GM18498 (cell line): ENCODE measurements at regions not wholly inside any gene's neighbourhood (a gene's known extent, or its start where the extent isn't known, plus 50 kb on each side); places are given as distances from the start of the nearest gene placed in this dataset.
"Not testable (repeated sequence)": the region's sequence is repeated elsewhere in the genome, so short reads cannot be mapped to it uniquely, and the experiment has no call there.

Experiments used
- ATAC-seq: cut with Tn5 transposase; IDR thresholded peaks from one replicate; pipeline ENCODE4 v1.9.1; 2021; ENCODE audit warnings: mild to moderate bottlenecking, moderate library complexity; ENCODE audit not compliant: unreplicated experiment

DNA sequence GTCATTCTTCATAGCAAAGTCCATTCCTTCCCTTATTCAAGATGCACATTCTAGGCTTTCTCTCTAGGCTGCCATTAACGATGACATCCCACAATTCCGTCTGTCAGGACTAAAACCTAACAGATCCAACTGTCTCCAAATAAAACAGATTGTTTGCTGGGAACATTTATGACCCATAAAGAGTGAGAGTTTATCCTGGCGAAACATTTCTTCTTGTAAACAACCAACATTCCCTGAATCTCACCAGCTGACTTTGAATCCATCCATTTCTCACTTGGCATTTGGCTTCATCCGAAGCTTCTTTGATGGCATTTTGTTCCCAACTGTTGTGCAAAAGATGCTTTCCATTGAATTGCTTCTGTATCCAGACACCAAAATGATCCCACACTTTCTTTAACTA is 93.1 kb downstream of the OLIG3 start:
- ATAC-seq, result no peak

GRCh38 chr6:137399881-137400443 is 94.2 kb downstream of the OLIG3 start:
- ATAC-seq, result no peak

GRCh38 chr6:137395316-137395715 is 98.9 kb downstream of the OLIG3 start:
- ATAC-seq, result no peak

- no peak for ATAC-seq
Observed at GRCh38 chr6:137391061-137391814, 103.0 kb downstream of the OLIG3 start.

DNA sequence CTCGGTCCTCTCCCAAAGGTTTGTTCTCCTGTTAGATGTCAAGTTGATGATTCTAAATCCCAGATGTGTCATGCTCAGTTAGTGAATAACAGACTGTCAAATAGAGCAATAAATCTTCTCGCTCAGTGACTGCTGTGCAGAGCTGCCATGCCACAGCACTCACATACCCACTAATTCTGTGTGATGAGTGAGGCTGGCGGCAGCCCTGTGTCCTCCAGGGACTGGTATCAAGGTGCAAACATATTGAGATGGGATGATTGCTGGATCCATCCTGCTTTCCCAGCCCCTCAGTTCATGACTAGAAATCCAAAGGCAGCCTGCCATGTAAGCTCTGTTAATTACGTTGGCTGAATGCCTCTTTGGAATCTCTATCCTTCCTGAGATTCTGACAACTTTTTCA is 103.9 kb downstream of the OLIG3 start:
- no peak for ATAC-seq

GRCh38 chr6:137389150-137389704 is 105.0 kb downstream of the OLIG3 start:
- ATAC-seq, result peak; percentile 82

DNA sequence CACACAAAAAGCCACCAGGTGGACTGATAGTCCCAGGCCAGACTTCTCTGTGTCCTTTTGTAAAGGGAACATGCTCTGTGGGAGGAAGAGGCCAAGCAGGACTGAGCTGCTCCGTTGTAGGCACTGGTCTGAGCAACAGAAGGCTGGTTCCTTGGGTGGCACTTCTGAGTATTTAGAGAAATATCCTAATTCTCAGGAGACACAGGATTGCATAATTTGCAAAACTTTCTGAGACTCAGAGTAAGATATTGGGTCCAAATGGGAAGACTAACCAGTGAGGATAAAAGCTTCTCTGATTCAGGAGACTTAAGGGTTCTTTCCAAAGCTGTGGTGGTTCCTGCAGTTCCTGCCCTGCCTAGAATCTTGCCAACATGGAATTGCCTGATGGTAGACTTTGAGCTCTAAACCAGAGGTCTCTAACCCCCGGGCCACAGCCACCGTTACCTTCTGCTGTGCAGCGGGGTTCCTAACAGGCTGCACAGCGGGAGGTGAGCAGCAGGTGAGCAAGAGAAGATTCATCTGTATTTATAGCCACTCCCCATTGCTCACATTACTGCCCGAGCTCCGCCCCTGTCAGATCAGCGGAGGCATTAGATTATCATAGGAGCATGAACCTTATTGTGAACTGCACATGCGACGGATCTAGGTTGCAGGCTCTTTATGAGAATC is 107.0 kb downstream of the OLIG3 start:
- ATAC-seq, result no peak

GRCh38 chr6:137383287-137383686 is 110.9 kb downstream of the OLIG3 start:
- not testable (repeated sequence) for ATAC-seq

DNA sequence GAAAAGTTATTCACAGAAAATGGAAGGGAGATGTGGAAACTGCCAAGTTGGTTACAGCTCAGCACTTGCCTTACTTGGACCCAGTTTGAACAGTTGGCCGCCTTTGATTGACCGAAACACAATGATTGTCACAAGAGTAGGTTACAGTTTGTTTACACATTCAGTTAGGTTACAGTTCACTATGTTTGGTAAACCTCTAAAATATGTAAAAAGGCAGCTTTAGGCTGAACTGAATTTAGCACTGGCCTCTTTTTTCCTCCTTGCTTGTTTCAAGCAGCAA is 116.2 kb downstream of the OLIG3 start:
- no peak for ATAC-seq

- ATAC-seq, result no peak
Observed at GRCh38 chr6:137373296-137373695, 120.9 kb downstream of the OLIG3 start.

GRCh38 chr6:137372532-137372931 is 121.7 kb downstream of the OLIG3 start:
- ATAC-seq, result no peak

DNA sequence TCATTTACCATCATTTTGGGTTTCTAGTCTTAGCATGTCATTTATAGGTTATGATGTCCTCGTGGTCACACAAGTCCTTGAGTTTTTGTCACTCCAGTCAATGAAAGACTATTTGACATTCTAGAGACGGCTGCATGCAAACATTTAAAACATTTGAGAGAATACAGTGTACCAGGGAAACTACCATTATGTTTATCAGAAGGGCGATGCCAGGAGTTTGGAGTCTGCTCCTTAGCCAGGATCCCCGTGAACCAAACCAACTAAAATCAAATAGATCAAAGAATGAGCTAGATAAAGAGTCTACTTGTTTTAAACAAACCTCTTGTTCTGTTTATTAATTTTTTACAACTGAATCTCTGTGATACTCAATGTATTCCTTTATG is 122.6 kb downstream of the OLIG3 start:
- no peak for ATAC-seq

GRCh38 chr6:137370871-137371633 is 123.1 kb downstream of the OLIG3 start:
- peak; percentile 89 for ATAC-seq

- ATAC-seq, result no peak
Observed at GRCh38 chr6:137369136-137369535, 125.1 kb downstream of the OLIG3 start.

- no peak for ATAC-seq
Observed at GRCh38 chr6:137365707-137366437, 128.3 kb downstream of the OLIG3 start.

GRCh38 chr6:137363805-137364138 is 130.4 kb downstream of the OLIG3 start:
- ATAC-seq, result no peak

DNA sequence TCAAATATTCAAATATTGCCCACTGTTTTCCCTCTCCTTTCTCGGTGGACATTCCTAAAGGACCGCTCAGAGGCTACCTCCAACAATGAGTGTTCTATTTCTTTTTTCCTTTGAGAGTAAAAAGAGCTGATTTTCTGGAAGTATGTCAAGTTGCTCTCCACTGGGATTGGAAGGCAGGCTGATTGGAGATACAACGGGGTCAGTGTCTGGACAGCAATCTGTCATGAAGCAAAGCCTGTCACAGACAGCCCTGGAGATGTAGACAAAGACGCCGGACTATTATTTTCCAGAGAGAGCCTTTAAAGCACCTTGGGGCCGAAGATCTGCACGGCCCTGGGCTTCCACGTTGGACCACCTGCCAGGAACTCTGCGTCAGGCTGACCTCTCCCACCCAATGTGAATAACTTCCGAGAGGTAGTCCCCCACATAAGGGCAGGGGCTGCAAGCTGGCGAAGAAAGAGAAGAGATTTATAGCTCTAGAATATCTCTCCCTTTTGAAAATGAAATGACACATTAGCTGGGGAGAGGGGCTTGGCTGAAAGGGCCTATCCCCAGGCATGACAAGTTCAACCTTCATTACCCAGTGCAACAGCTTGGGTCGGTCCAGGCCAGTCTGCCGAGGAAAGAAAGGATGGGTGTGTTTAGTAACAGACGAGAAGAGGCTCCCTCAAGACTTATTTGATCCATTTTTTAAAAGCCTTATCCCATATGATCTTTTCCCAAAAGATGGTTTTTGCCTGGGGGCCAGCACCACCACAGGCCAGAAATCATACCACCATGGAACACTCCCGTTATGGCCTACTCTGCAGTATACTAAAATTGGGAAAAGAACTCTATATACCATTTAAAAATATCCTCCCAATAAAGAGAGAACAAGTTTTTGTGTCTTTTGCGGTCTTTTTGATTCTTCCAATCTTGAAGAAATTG is 131.1 kb downstream of the OLIG3 start:
- ATAC-seq, result no peak

DNA sequence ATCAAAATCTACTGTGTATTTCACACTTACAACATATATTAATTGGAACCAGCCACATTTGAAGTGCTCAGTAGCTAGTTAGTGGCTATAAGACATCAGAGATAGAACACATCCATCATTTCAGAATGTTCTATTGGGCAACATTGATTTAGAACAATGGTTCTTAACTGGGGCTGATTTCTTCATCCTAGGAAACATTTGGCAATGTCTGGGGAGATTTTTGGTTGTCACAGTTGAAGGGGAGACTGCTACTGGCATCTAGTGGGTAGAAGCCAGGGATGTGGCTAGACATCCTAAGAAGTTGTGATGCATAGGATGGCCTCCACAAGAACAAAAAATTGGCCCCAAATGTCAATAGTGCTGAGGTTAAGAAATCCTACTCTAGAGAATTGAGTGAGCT is 132.5 kb downstream of the OLIG3 start:
- no peak for ATAC-seq

- no peak for ATAC-seq
Observed at GRCh38 chr6:137358273-137358672, 135.9 kb downstream of the OLIG3 start.

DNA sequence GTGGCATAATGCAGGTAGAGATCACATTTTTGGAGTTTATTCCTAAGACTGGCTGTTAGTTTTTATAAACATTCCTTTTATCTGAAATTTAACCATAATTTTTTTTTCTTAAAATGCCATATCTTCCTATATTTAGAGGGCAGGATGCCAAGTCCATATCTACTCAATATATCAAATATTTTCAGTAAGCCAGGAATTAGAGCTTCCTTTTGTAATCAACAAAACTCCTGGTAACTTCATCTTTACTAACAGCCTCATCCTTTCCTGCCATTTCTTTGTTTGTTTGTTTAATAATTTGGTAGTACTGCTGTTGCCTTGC is 136.3 kb downstream of the OLIG3 start:
- ATAC-seq, result no peak
